ENCODE measurements at regions not wholly inside any gene's neighbourhood (a gene's known extent, or its start where the extent isn't known, plus 50 kb on each side); places are given as distances from the start of the nearest gene placed in this dataset.

DNA sequence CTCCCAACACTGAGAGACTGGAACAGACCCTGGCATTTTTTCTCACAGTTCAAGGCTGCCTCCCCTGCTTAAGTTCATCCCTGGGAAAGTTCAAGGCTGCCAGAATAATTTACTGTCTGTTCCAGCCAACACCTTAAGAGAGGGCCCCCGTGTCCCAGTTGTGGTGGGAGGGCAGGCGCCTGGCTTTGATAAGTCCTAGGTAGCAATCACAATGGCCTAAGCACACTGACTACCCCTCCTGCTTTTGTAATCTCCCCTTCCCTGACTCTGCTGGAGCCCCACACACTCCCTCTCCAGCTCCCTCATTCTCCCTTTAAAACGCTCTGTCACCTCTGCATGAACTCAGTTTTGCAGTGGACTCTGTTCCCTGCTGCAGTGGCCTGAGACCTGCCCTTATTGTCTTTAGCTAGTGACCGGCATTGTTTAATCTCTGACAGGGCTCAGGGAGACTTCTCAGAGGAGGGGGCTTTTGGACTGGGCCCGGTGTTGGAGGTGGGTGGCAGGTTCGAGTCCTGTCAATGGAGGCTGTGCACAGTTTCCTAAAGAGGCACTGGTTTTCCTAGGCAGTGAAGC lies 507.2 kb downstream of the TBC1D22A start:
- Mint-ChIP-seq H3K4me3 (no peak overlapping the region), H3K4me1 (no peaks in the 10 kb centered on the region), H3K36me3 (ENCODE audit: low read depth) (peaks cover 22% of the 10 kb centered on the region), H3K9me3 (peaks cover 100% of the 10 kb centered on the region), H3K27me3 (ENCODE audit: insufficient read depth, low read depth, poor library complexity) (peaks cover 2% of the 10 kb centered on the region), H3K27ac (no peak overlapping the region)
- Histone ChIP-seq H3K4me2 (no peak overlapping the region), H3K79me2 (replicated peaks; ENCODE audit: insufficient read depth) (no peaks in the 10 kb centered on the region), H3K27ac (ENCODE audit: low read depth) (no peak overlapping the region), H2AFZ (no peak overlapping the region), H3K27me3 (ENCODE audit: insufficient read depth) (no peaks in the 10 kb centered on the region), H3K4me3 (no peak overlapping the region), H3F3A (replicated peaks; ENCODE audit: low read depth) (no peaks in the 10 kb centered on the region), H3K4me1 (ENCODE audit: insufficient read depth) (no peaks in the 10 kb centered on the region), H4K20me1 (replicated peaks; ENCODE audit: insufficient read depth) (no peaks in the 10 kb centered on the region), H3K9me2 (ENCODE audit: insufficient read depth) (no peaks in the 10 kb centered on the region), H3K36me3 (ENCODE audit: insufficient read depth) (no peaks in the 10 kb centered on the region)
- TF ChIP-seq, protein P1, sequence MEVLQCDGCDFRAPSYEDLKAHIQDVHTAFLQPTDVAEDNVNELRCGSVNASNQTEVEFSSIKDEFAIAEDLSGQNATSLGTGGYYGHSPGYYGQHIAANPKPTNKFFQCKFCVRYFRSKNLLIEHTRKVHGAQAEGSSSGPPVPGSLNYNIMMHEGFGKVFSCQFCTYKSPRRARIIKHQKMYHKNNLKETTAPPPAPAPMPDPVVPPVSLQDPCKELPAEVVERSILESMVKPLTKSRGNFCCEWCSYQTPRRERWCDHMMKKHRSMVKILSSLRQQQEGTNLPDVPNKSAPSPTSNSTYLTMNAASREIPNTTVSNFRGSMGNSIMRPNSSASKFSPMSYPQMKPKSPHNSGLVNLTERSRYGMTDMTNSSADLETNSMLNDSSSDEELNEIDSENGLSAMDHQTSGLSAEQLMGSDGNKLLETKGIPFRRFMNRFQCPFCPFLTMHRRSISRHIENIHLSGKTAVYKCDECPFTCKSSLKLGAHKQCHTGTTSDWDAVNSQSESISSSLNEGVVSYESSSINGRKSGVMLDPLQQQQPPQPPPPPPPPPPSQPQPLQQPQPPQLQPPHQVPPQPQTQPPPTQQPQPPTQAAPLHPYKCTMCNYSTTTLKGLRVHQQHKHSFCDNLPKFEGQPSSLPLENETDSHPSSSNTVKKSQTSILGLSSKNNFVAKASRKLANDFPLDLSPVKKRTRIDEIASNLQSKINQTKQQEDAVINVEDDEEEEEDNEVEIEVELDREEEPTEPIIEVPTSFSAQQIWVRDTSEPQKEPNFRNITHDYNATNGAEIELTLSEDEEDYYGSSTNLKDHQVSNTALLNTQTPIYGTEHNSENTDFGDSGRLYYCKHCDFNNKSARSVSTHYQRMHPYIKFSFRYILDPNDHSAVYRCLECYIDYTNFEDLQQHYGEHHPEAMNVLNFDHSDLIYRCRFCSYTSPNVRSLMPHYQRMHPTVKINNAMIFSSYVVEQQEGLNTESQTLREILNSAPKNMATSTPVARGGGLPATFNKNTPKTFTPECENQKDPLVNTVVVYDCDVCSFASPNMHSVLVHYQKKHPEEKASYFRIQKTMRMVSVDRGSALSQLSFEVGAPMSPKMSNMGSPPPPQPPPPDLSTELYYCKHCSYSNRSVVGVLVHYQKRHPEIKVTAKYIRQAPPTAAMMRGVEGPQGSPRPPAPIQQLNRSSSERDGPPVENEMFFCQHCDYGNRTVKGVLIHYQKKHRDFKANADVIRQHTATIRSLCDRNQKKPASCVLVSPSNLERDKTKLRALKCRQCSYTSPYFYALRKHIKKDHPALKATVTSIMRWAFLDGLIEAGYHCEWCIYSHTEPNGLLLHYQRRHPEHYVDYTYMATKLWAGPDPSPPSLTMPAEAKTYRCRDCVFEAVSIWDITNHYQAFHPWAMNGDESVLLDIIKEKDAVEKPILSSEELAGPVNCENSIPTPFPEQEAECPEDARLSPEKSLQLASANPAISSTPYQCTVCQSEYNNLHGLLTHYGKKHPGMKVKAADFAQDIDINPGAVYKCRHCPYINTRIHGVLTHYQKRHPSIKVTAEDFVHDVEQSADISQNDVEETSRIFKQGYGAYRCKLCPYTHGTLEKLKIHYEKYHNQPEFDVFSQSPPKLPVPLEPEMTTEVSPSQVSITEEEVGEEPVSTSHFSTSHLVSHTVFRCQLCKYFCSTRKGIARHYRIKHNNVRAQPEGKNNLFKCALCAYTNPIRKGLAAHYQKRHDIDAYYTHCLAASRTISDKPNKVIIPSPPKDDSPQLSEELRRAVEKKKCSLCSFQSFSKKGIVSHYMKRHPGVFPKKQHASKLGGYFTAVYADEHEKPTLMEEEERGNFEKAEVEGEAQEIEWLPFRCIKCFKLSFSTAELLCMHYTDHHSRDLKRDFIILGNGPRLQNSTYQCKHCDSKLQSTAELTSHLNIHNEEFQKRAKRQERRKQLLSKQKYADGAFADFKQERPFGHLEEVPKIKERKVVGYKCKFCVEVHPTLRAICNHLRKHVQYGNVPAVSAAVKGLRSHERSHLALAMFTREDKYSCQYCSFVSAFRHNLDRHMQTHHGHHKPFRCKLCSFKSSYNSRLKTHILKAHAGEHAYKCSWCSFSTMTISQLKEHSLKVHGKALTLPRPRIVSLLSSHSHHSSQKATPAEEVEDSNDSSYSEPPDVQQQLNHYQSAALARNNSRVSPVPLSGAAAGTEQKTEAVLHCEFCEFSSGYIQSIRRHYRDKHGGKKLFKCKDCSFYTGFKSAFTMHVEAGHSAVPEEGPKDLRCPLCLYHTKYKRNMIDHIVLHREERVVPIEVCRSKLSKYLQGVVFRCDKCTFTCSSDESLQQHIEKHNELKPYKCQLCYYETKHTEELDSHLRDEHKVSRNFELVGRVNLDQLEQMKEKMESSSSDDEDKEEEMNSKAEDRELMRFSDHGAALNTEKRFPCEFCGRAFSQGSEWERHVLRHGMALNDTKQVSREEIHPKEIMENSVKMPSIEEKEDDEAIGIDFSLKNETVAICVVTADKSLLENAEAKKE (CRISPR knock-in tag; IDR thresholded peaks at IDR 0.05): no peak
- TF ChIP-seq EZH2phosphoT487 (IDR thresholded peaks at IDR 0.05; ENCODE audit: unreplicated experiment): no peak
- no peak for TF ChIP-seq CREB1 (CRISPR knock-in tag; IDR thresholded peaks at IDR 0.05; ENCODE audit: low read depth)
- TF ChIP-seq EZH2 (IDR thresholded peaks at IDR 0.05; ENCODE audit: low read depth, unreplicated experiment): no peak
- TF ChIP-seq, protein P2, sequence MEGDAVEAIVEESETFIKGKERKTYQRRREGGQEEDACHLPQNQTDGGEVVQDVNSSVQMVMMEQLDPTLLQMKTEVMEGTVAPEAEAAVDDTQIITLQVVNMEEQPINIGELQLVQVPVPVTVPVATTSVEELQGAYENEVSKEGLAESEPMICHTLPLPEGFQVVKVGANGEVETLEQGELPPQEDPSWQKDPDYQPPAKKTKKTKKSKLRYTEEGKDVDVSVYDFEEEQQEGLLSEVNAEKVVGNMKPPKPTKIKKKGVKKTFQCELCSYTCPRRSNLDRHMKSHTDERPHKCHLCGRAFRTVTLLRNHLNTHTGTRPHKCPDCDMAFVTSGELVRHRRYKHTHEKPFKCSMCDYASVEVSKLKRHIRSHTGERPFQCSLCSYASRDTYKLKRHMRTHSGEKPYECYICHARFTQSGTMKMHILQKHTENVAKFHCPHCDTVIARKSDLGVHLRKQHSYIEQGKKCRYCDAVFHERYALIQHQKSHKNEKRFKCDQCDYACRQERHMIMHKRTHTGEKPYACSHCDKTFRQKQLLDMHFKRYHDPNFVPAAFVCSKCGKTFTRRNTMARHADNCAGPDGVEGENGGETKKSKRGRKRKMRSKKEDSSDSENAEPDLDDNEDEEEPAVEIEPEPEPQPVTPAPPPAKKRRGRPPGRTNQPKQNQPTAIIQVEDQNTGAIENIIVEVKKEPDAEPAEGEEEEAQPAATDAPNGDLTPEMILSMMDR (conservative IDR thresholded peaks at IDR 0.05; ENCODE audit: low read depth in 2 of 2): no peak
- no peak for TF ChIP-seq STAT1 (IDR thresholded peaks at IDR 0.05; ENCODE audit: unreplicated experiment)
- no peak for TF ChIP-seq JUNB (IDR thresholded peaks at IDR 0.05; ENCODE audit: unreplicated experiment)
- no peak for TF ChIP-seq NANOG (IDR thresholded peaks at IDR 0.05; ENCODE audit: borderline replicate concordance)
- TF ChIP-seq, protein P3, sequence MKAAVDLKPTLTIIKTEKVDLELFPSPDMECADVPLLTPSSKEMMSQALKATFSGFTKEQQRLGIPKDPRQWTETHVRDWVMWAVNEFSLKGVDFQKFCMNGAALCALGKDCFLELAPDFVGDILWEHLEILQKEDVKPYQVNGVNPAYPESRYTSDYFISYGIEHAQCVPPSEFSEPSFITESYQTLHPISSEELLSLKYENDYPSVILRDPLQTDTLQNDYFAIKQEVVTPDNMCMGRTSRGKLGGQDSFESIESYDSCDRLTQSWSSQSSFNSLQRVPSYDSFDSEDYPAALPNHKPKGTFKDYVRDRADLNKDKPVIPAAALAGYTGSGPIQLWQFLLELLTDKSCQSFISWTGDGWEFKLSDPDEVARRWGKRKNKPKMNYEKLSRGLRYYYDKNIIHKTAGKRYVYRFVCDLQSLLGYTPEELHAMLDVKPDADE (IDR thresholded peaks at IDR 0.05): no peak
- no peak for TF ChIP-seq ZNF114 (CRISPR knock-in tag; IDR thresholded peaks at IDR 0.05)
- TF ChIP-seq ZNF331 (CRISPR knock-in tag; IDR thresholded peaks at IDR 0.05; ENCODE audit: low read depth): no peak
- TF ChIP-seq, protein P4, sequence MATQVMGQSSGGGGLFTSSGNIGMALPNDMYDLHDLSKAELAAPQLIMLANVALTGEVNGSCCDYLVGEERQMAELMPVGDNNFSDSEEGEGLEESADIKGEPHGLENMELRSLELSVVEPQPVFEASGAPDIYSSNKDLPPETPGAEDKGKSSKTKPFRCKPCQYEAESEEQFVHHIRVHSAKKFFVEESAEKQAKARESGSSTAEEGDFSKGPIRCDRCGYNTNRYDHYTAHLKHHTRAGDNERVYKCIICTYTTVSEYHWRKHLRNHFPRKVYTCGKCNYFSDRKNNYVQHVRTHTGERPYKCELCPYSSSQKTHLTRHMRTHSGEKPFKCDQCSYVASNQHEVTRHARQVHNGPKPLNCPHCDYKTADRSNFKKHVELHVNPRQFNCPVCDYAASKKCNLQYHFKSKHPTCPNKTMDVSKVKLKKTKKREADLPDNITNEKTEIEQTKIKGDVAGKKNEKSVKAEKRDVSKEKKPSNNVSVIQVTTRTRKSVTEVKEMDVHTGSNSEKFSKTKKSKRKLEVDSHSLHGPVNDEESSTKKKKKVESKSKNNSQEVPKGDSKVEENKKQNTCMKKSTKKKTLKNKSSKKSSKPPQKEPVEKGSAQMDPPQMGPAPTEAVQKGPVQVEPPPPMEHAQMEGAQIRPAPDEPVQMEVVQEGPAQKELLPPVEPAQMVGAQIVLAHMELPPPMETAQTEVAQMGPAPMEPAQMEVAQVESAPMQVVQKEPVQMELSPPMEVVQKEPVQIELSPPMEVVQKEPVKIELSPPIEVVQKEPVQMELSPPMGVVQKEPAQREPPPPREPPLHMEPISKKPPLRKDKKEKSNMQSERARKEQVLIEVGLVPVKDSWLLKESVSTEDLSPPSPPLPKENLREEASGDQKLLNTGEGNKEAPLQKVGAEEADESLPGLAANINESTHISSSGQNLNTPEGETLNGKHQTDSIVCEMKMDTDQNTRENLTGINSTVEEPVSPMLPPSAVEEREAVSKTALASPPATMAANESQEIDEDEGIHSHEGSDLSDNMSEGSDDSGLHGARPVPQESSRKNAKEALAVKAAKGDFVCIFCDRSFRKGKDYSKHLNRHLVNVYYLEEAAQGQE (IDR thresholded peaks at IDR 0.05; ENCODE audit: unreplicated experiment): no peak
- TF ChIP-seq POLR2AphosphoS5 (IDR thresholded peaks at IDR 0.05; ENCODE audit: low read depth): no peak
- no peak for ATAC-seq
- DNase-seq (ENCODE audit: low spot score): no peak

Data from GM23338 (cell line).